ENCODE measurements at regions not wholly inside any gene's neighbourhood (a gene's known extent, or its start where the extent isn't known, plus 50 kb on each side); places are given as distances from the start of the nearest gene placed in this dataset.

GRCh38 chr12:107375231-107375630 lies 281.9 kb upstream of the CRY1 start:
- TF ChIP-seq PPARA (CRISPR knock-in tag; IDR thresholded peaks at IDR 0.05; ENCODE audit: borderline replicate concordance) (no peak), ISL1 (CRISPR knock-in tag; IDR thresholded peaks at IDR 0.05) (no peak), ZNF565 (CRISPR knock-in tag; conservative IDR thresholded peaks at IDR 0.05; ENCODE audit: low read depth) (no peak), TSHZ2 (CRISPR knock-in tag; IDR thresholded peaks at IDR 0.05) (no peak), CSRNP3 (CRISPR knock-in tag; IDR thresholded peaks at IDR 0.05) (no peak), ARNTL (CRISPR knock-in tag; IDR thresholded peaks at IDR 0.05; ENCODE audit: borderline replicate concordance, low read depth) (no peak), BACH2 (CRISPR knock-in tag; IDR thresholded peaks at IDR 0.05; ENCODE audit: borderline replicate concordance) (no peak), ESRRG (CRISPR knock-in tag; IDR thresholded peaks at IDR 0.05) (no peak), ZFP3 (CRISPR knock-in tag; IDR thresholded peaks at IDR 0.05) (no peak), SNAI2 (CRISPR knock-in tag; IDR thresholded peaks at IDR 0.05) (no peak), ZFP30 (CRISPR knock-in tag; IDR thresholded peaks at IDR 0.05) (no peak), OSR1 (CRISPR knock-in tag; IDR thresholded peaks at IDR 0.05) (no peak), ZNF70 (CRISPR knock-in tag; IDR thresholded peaks at IDR 0.05) (no peak), CREB5 (CRISPR knock-in tag; IDR thresholded peaks at IDR 0.05; ENCODE audit: low read depth) (no peak), TOX (CRISPR knock-in tag; IDR thresholded peaks at IDR 0.05; ENCODE audit: borderline replicate concordance) (no peak)
- no peak for ATAC-seq

GRCh38 chr12:107377596-107378385 lies 284.4 kb upstream of the CRY1 start:
- ATAC-seq: no peak
- no peak for TF ChIP-seq GLIS3 (CRISPR knock-in tag; IDR thresholded peaks at IDR 0.05)
- TF ChIP-seq TSHZ2 (CRISPR knock-in tag; IDR thresholded peaks at IDR 0.05): no peak
- TF ChIP-seq CSDC2 (CRISPR knock-in tag; IDR thresholded peaks at IDR 0.05): no peak
- TF ChIP-seq CREB5 (CRISPR knock-in tag; IDR thresholded peaks at IDR 0.05; ENCODE audit: low read depth): no peak
- TF ChIP-seq CSRNP3 (CRISPR knock-in tag; IDR thresholded peaks at IDR 0.05): no peak
- no peak for TF ChIP-seq ISL1 (CRISPR knock-in tag; IDR thresholded peaks at IDR 0.05)
- TF ChIP-seq PATZ1 (CRISPR knock-in tag; IDR thresholded peaks at IDR 0.05; ENCODE audit: borderline replicate concordance): no peak
- TF ChIP-seq RARB (CRISPR knock-in tag; IDR thresholded peaks at IDR 0.05): no peak
- TF ChIP-seq TOX (CRISPR knock-in tag; IDR thresholded peaks at IDR 0.05; ENCODE audit: borderline replicate concordance): no peak
- TF ChIP-seq ZC3H10 (CRISPR knock-in tag; IDR thresholded peaks at IDR 0.05): no peak
